GM23338 (cell line): ENCODE measurements at regions not wholly inside any gene's neighbourhood (a gene's known extent, or its start where the extent isn't known, plus 50 kb on each side); places are given as distances from the start of the nearest gene placed in this dataset.

ENCODE experiments used
- CREB1 ChIP-seq: fragments of 250-450 bp; sonication (Bioruptor Pico); IDR thresholded peaks from 2 replicates; pipeline ENCODE4 v1.5.0; 2020; ENCODE audit warnings: low read depth, mild to moderate bottlenecking, moderate library complexity
- EZH2 ChIP-seq: fragments of 200-600 bp; sonication (generic); IDR thresholded peaks from one replicate; pipeline ENCODE4 v1.8.0; 2017; ENCODE audit warnings: antibody characterized with exemption, mild to moderate bottlenecking, low read depth; ENCODE audit not compliant: unreplicated experiment
- EZH2phosphoT487 ChIP-seq: fragments of 200-600 bp; sonication (generic); IDR thresholded peaks from one replicate; pipeline ENCODE4 v1.8.1; 2018; ENCODE audit warnings: antibody characterized with exemption; ENCODE audit not compliant: unreplicated experiment
- JUNB ChIP-seq: IDR thresholded peaks from one replicate; pipeline ENCODE4 v1.6.1; 2016; ENCODE audit warnings: antibody characterized with exemption; ENCODE audit not compliant: unreplicated experiment
- POLR2AphosphoS5 ChIP-seq: IDR thresholded peaks from 2 replicates; pipeline ENCODE4 v1.6.1; 2016; ENCODE audit warnings: antibody characterized with exemption, low read depth
- TF ChIP-seq, protein P1 (sequence below), 2 experiments: fragments of 200-600 bp in 1 of 2; sonication (generic) in 1 of 2; conservative IDR thresholded peaks; 2 replicates each; pipeline versions ENCODE4 v1.5.1 to v1.6.1; 2016 to 2017; ENCODE audit warnings: antibody characterized with exemption in 2 of 2, low read depth in 2 of 2, mild to moderate bottlenecking in 2 of 2, moderate library complexity in 1 of 2
- TF ChIP-seq, protein P2 (sequence below): IDR thresholded peaks from one replicate; pipeline ENCODE4 v1.6.1; 2018; ENCODE audit warnings: antibody characterized with exemption; ENCODE audit not compliant: unreplicated experiment

DNA sequence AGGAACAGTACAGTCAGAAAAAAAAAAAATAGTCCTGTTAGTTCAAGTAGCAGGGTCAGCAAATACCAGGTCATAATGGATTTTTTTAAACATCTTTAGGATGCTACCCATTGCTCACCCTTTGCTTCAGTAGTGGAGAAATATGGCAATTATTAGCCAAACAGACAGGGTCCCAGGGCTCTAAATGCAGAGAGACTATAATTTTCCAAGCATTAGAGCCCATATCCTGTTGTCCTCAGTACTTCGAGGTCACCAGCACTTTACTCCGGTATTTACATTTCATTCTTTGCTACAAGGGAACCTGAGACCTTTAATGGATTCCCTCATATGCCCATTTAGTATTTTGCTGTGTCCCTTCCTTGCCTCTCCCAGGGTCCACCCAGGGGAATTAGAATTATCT lies 1562.9 kb upstream of the TENM3 start:
- TF ChIP-seq POLR2AphosphoS5 (no peak), JUNB (no peak), CREB1 (no peak), EZH2 (no peak), EZH2phosphoT487 (no peak)
- TF ChIP-seq, protein P1, sequence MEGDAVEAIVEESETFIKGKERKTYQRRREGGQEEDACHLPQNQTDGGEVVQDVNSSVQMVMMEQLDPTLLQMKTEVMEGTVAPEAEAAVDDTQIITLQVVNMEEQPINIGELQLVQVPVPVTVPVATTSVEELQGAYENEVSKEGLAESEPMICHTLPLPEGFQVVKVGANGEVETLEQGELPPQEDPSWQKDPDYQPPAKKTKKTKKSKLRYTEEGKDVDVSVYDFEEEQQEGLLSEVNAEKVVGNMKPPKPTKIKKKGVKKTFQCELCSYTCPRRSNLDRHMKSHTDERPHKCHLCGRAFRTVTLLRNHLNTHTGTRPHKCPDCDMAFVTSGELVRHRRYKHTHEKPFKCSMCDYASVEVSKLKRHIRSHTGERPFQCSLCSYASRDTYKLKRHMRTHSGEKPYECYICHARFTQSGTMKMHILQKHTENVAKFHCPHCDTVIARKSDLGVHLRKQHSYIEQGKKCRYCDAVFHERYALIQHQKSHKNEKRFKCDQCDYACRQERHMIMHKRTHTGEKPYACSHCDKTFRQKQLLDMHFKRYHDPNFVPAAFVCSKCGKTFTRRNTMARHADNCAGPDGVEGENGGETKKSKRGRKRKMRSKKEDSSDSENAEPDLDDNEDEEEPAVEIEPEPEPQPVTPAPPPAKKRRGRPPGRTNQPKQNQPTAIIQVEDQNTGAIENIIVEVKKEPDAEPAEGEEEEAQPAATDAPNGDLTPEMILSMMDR (conservative IDR thresholded peaks at IDR 0.05; ENCODE audit: low read depth in 2 of 2), result no peak
- TF ChIP-seq, protein P2, sequence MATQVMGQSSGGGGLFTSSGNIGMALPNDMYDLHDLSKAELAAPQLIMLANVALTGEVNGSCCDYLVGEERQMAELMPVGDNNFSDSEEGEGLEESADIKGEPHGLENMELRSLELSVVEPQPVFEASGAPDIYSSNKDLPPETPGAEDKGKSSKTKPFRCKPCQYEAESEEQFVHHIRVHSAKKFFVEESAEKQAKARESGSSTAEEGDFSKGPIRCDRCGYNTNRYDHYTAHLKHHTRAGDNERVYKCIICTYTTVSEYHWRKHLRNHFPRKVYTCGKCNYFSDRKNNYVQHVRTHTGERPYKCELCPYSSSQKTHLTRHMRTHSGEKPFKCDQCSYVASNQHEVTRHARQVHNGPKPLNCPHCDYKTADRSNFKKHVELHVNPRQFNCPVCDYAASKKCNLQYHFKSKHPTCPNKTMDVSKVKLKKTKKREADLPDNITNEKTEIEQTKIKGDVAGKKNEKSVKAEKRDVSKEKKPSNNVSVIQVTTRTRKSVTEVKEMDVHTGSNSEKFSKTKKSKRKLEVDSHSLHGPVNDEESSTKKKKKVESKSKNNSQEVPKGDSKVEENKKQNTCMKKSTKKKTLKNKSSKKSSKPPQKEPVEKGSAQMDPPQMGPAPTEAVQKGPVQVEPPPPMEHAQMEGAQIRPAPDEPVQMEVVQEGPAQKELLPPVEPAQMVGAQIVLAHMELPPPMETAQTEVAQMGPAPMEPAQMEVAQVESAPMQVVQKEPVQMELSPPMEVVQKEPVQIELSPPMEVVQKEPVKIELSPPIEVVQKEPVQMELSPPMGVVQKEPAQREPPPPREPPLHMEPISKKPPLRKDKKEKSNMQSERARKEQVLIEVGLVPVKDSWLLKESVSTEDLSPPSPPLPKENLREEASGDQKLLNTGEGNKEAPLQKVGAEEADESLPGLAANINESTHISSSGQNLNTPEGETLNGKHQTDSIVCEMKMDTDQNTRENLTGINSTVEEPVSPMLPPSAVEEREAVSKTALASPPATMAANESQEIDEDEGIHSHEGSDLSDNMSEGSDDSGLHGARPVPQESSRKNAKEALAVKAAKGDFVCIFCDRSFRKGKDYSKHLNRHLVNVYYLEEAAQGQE, result no peak
